ENCODE measurements at regions not wholly inside any gene's neighbourhood (a gene's known extent, or its start where the extent isn't known, plus 50 kb on each side); places are given as distances from the start of the nearest gene placed in this dataset.
"Not testable (repeated sequence)": the region's sequence is repeated elsewhere in the genome, so short reads cannot be mapped to it uniquely, and the experiment has no call there.

GRCh38 chr4:122100508-122100907, 51.6 kb upstream of the BLTP1 start:
- no peak for DNase-seq

DNA sequence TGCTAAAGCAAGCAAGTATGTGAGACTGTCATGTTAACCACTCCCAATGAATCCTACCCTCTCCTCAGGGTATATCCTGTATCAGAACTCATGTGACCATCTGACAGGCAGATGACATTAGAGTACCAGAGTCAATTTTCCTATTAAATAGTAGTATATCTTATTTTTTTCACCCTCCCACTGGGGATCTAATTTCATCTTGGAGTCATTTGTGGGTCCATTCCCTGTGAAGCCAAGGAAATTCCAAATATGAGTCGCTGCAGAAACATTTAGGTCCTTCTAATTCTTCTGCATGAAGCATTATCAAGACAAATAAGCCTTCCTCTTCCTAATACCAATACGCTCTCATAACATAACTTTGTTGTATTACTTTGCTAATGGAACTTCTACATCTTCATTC, 52.2 kb upstream of the BLTP1 start:
- DNase-seq: peak; percentile 63

GRCh38 chr4:122091836-122092405, 60.2 kb upstream of the BLTP1 start:
- no peak for DNase-seq

- DNase-seq: no peak
Measured at GRCh38 chr4:122091397-122091796, 60.7 kb upstream of the BLTP1 start.

DNA sequence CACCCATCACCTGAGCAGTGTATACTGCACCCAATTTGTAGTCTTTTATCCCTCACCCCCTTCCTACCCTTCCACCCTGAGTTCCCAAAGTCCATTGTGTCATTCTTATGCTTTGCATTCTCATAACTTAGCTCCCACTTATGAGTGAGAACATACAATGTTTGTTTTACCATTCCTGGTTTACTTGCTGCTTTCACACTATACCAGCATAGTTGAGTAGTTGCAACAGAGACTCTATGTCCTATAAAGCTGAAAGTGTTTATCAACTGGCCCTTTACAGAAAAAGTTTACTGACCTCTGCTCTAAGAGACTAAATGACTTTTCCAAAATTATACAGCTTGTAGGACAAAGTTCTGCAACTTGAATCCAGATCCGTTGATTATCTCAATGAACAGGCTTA, 61.1 kb upstream of the BLTP1 start:
- no peak for DNase-seq

DNA sequence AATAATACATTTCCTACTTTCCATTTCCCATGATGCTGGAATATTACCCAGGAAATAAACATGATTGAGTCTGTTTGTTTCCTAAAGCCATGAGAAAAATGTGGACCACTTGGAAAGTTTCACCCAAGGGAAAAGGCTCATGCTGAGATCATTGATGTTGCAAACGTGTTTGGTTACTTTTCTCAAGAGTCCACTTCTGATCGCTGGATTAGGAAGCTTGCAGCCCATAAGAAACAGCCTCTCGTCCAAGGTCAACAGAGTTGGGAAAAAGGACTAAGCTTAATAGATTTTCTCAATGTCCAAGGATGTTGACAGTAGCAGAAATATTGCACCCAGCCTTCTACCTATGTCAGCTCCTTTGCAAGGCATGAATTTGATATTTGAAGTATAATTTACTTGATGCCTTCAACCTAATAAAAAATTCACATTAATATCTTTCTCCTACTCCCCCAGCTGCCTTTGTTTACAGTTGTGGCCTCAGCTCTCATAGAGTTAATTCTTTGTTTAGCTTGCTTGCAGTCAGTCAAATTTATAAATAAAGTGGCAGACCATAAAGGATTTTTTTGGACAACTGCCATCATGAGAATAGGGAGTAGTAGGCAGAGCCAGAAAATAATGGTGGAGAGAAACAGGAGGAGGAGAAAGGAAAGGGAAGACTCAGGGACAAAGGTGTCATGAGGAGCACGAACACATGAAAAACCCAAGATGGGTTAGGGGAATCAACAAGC, 65.6 kb upstream of the BLTP1 start:
- DNase-seq: peak; percentile 1

DNA sequence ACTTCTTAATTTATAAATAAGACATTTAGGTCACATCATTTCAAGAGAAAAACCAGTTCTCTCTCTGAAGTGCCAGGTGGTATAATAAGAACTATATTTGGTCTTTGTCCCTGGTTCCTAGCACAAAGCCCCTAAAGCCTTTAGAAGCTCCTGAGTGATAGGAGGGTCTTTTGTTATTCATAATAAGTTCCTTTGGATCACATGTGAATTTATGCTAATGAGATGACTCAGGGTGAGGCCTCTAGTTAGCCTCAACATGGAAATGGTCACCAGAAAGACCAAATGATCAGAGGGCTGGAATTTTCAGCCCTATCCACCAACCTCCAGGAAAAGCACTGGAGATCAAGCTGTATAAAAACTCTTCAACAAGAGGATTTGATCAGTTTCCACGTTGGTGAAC, 68.1 kb upstream of the BLTP1 start:
- no peak for DNase-seq

- no peak for DNase-seq
Measured at GRCh38 chr4:122083351-122083750, 68.8 kb upstream of the BLTP1 start.

DNA sequence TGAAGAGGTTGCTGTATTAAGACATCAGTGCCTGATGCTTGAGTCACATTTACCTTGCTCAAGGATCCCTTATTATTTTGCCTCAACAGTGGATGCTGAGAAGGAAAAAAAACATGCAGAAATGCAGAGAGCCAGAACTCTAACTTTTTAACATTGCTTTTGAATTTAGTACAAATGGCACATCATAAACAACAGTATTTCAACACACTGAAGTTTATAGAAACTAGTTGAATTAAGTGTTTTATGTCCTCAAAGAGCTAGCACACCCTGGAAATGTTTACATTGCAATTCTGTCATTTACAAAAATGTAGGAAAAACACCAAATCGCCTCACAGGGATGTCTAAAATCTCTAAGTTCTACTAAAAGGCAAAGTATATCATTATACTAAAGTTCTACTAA, 69.5 kb upstream of the BLTP1 start:
- DNase-seq: no peak

DNA sequence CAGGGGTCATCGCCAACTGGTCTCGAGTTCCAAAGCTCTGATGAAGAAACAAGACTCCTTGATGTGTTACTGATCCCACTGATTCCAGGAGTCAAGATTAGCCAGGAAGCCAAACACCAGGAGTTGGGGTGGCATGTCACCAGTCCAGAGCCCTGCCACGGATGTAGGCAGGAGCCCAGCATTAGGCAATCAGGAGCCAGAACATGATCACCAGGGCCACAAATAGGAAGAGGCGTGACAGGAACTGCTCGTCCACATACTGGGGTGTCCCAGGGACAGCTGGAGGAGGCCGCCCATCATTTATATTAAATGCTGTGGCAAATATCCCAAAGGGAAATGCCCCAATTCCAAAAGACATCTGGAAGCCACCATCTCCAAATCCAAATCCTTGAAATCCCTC, 74.5 kb upstream of the BLTP1 start:
- DNase-seq: not testable (repeated sequence)

DNA sequence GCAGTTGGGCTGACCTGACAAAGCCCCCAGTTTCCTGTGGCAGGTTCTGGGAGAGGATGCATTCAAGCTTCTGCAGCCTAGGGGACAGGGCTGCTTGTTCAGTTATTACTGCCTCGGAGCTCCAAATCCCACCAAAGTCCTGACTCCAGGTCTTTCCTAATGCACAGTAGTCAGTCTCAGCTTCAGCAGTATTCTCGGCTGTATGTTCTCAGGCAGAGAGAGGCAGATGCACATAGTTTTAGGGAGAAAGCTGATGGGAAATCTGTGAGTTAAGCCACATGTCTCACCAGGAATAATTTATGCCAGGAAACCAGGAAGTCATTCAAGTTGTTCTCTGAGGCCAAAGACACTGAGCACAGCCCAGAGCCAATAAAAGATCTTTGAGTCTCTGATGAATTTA, 75.3 kb upstream of the BLTP1 start:
- not testable (repeated sequence) for DNase-seq

GRCh38 chr4:122073615-122074014, 78.5 kb upstream of the BLTP1 start:
- DNase-seq: no peak

DNA sequence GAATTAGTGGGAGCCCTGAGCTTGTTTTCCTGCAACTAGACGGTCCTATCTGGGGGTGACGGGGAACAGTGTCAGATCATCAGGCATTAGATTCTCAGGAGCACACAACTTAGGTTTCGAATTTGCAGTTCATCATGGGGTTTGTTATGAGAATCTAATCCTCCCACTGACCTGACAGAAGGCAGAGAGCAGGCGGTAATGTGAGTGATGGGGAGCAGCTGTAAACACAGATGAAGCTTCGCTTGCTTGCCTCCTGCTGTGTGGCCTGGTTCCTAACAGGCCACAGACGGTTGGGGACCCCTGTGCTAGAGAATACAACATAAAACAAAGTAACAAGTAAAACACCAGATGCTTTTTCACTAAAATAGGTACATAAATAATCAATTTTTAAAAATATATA, 86.2 kb upstream of the BLTP1 start:
- no peak for DNase-seq

DNA sequence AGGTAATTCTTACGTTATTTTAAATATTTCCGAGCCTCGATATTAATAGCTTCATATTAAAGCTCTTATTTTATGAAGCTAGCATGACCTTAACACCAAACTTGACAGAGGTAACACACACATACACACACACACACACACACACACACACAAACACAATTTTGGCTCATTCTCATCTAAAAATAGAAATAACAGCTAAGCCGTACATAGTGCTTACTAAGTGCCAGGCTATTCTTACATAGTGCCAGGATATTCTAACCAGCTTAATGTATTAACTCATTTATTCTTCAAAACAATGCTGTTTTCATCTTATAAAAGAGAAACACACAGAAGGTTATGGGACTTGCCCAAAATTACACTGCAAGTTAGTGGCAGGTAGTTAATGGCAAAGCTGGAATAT, 87.0 kb upstream of the BLTP1 start:
- no peak for DNase-seq

GRCh38 chr4:122053186-122053585, 98.9 kb upstream of the BLTP1 start:
- DNase-seq: no peak

DNA sequence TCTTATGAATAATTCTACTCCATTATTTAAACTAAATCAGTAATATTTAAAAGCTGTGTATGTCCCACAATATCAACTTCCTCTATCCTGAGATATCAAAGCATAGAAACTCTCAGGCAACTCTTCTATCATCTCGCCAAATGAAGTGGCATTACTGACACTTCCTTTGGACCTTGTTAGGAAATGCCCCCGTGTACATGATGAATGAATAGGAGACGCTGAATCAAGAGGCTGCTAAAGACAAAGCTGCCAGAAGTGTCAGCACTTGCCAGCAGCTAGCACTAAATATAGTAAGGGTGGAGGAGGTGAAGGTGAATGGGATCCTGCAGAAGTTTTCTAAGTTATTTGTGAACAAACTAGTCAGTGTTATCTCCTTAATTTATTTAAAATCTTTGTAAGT, 99.5 kb upstream of the BLTP1 start:
- DNase-seq: no peak

DNA sequence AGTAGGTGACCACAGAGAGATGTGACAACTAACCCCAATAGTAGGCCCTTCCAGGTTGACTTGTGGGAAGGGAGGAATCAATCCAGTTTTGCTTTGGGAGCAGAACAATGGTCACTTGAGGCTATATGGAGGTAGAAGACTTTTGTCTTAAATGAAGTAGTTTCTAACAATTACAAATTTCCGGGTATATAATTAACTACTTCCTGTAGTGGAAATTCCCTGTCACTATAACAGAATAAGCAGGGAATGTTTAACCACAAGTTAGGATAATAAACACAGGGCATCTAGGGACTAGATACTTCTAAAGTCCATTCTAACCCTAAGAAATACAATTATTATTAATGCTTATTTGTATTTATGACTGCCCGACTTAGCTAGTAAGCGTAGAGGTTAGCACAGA, 99.0 kb upstream of the TRPC3 start:
- no peak for DNase-seq

GRCh38 chr4:122047456-122048425, 95.9 kb upstream of the TRPC3 start:
- no peak for DNase-seq

GRCh38 chr4:122046255-122046654, 94.4 kb upstream of the TRPC3 start:
- DNase-seq: no peak

DNA sequence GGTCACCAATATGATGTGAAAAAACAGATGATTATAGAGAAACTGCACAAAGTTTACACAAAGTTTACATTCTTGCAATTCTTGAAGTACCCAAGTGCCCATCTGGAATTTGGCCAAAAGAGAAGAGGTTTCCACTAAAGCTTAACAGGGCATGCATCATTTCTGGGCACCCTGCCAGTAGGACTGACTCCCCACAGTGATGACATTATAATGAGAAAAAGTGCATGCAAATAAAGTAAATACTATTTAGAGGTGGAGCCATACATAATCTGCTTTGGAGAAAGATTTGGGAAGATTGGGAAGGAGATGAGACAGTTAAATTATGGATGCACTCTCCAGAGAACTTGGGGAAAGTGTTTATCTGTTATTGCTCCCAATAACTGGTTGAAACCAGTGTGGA, 93.7 kb upstream of the TRPC3 start:
- peak; percentile 86 for DNase-seq

- no peak for DNase-seq
Measured at GRCh38 chr4:122044501-122044900, 92.6 kb upstream of the TRPC3 start.

DNA sequence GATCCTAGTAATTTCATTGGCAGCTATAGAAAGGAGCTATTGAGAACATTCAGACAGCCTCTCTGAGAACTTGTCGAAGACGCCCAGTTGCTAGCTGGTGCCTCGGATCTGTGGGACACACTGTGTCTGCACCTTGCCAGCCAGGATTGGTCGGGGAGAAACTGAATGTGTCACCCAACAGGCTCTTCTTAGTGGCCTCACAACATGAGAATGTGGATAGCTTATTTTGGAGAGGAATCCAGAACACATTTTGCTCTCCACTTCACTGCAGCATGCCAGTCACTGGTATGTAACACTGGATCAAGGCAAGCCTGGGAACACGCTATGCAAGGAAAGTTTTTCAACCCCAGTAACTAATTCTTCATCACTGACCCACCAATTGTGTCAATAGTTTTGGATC, 89.5 kb upstream of the TRPC3 start:
- DNase-seq: no peak

DNA sequence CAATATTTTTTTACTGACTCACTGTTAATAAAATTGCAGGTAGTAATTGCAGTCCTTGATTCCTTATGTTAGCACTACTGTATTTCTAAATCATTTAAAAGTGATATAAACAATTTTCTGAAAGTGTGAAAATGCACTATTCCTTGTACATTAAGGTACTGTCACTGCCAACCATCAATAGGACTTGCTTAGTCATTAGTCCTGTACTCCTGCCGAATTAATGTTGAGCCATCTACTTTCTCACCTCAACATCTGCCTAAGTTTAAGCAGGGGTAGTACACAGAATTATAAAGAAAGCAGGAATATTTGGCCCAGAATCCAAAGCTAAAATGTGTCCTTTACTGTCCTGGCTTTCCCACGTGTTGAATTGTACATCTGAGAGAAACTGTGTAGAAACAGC, 87.0 kb upstream of the TRPC3 start:
- no peak for DNase-seq

GRCh38 chr4:122034619-122035018, 82.8 kb upstream of the TRPC3 start:
- no peak for DNase-seq

Measured in HCEC 1CT (cell line).